HG03045 (cell line): ENCODE measurements at regions not wholly inside any gene's neighbourhood (a gene's known extent, or its start where the extent isn't known, plus 50 kb on each side); places are given as distances from the start of the nearest gene placed in this dataset.

Experiments used
- ATAC-seq: cut with Tn5 transposase; IDR thresholded peaks from one replicate; pipeline ENCODE4 v1.9.1; 2021; ENCODE audit warnings: mild to moderate bottlenecking, moderate library complexity; ENCODE audit not compliant: unreplicated experiment

GRCh38 chr6:22925920-22926789, 356.8 kb downstream of the HDGFL1 start:
- ATAC-seq = no peak

GRCh38 chr6:22926790-22927354, 357.5 kb downstream of the HDGFL1 start:
- no peak for ATAC-seq

GRCh38 chr6:22928775-22929174, 359.4 kb downstream of the HDGFL1 start:
- no peak for ATAC-seq

- no peak for ATAC-seq
Observed at GRCh38 chr6:22929311-22929985, 360.1 kb downstream of the HDGFL1 start.

- no peak for ATAC-seq
Observed at GRCh38 chr6:22940581-22941290, 371.4 kb downstream of the HDGFL1 start.

- no peak for ATAC-seq
Observed at GRCh38 chr6:22942403-22942802, 373.0 kb downstream of the HDGFL1 start.

GRCh38 chr6:22943327-22943726, 374.0 kb downstream of the HDGFL1 start:
- ATAC-seq = no peak

- no peak for ATAC-seq
Observed at GRCh38 chr6:22949967-22950366, 380.6 kb downstream of the HDGFL1 start.

GRCh38 chr6:22952097-22952496, 382.7 kb downstream of the HDGFL1 start:
- ATAC-seq = no peak

GRCh38 chr6:22954749-22955385, 385.5 kb downstream of the HDGFL1 start:
- no peak for ATAC-seq

- ATAC-seq = no peak
Observed at GRCh38 chr6:22956029-22956681, 386.8 kb downstream of the HDGFL1 start.

- ATAC-seq = no peak
Observed at GRCh38 chr6:22958677-22959076, 389.3 kb downstream of the HDGFL1 start.

- no peak for ATAC-seq
Observed at GRCh38 chr6:22959571-22959970, 390.2 kb downstream of the HDGFL1 start.

- ATAC-seq = no peak
Observed at GRCh38 chr6:22964334-22964733, 395.0 kb downstream of the HDGFL1 start.

- no peak for ATAC-seq
Observed at GRCh38 chr6:22965889-22966288, 396.5 kb downstream of the HDGFL1 start.

GRCh38 chr6:22966691-22967422, 397.5 kb downstream of the HDGFL1 start:
- ATAC-seq = no peak

- ATAC-seq = no peak
Observed at GRCh38 chr6:22970004-22970403, 400.6 kb downstream of the HDGFL1 start.

- no peak for ATAC-seq
Observed at GRCh38 chr6:22972771-22973170, 403.4 kb downstream of the HDGFL1 start.

- ATAC-seq = no peak
Observed at GRCh38 chr6:22975079-22975478, 405.7 kb downstream of the HDGFL1 start.

GRCh38 chr6:22980446-22980845, 411.1 kb downstream of the HDGFL1 start:
- ATAC-seq = no peak
